HG03060 (cell line): ENCODE measurements at regions not wholly inside any gene's neighbourhood (a gene's known extent, or its start where the extent isn't known, plus 50 kb on each side); places are given as distances from the start of the nearest gene placed in this dataset.

Experiments used
- ATAC-seq: cut with Tn5 transposase; IDR thresholded peaks from one replicate; pipeline ENCODE4 v1.9.1; 2021; ENCODE audit warnings: low read depth, moderate number of reproducible peaks; ENCODE audit not compliant: unreplicated experiment

GRCh38 chr1:219478811-219479210 lies 134.1 kb downstream of the ZC3H11B start:
- no peak for ATAC-seq

GRCh38 chr1:219477861-219478260 lies 135.0 kb downstream of the ZC3H11B start:
- ATAC-seq, result no peak

- ATAC-seq, result peak; percentile 33
Measured at GRCh38 chr1:219476716-219477115, 136.2 kb downstream of the ZC3H11B start.

- ATAC-seq, result peak; percentile 51
Measured at GRCh38 chr1:219476116-219476515, 136.8 kb downstream of the ZC3H11B start.

- ATAC-seq, result no peak
Measured at GRCh38 chr1:219472596-219472995, 140.3 kb downstream of the ZC3H11B start.

DNA sequence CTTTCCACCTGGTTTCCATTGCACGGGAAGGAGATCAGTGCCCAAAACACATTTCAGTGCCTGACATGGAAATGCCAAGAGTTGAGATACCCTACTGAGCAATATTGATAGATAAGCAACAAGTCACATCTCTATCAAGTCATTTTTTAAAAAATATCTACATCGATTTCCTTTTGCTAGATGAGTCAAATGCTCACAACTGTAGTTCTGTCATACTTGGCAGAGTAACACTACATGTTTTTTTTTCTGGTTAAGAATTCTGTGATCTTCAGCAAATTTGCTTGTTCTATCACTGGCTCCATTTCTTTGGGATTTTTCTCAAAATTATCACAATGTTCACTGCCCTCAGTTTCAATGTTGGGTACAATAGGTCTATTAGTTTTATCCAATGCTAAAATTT lies 145.4 kb downstream of the ZC3H11B start:
- no peak for ATAC-seq

- no peak for ATAC-seq
Measured at GRCh38 chr1:219466766-219467165, 146.1 kb downstream of the ZC3H11B start.

DNA sequence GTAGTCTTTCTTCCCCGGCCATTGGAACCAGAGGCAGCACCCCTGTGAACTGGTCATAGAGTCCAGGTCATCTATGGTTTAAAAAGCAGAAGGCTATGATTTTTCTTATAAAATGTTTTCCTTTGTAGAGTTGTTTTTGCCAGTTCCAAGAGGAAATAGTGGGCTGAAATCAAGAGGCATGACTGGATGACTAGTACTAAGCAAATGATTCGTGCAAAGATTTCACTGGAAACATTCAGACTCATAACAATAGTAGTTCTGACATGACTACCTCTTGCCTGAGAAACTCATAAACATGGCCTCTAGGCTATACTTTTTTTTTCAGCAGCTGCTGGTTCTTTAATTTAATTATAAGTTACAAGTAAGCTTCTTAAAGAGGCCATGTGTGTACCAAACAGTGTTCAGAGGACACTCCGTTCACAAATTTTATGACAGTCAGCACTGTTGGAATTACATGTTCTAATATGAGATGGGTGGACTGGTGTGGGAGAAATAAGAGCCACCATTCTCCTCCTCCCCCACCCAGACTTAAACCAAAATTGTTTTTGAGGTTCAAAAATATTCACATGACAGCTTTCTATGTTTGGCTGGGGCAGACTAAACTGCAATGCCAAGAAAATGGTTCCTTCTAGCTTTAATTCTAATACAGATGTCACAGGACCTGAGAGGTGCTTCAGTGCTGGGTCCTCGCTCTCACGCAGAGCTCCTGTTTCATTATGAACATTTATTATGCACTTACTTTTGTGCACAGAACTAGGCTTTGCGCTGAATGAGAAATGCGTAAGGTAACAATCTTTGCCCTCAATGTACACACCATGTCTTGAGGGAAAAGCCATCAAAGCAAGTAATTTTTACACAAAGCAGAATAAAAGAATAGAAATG lies 147.5 kb downstream of the ZC3H11B start:
- ATAC-seq, result peak; percentile 60

GRCh38 chr1:219463636-219464035 lies 149.3 kb downstream of the ZC3H11B start:
- no peak for ATAC-seq

DNA sequence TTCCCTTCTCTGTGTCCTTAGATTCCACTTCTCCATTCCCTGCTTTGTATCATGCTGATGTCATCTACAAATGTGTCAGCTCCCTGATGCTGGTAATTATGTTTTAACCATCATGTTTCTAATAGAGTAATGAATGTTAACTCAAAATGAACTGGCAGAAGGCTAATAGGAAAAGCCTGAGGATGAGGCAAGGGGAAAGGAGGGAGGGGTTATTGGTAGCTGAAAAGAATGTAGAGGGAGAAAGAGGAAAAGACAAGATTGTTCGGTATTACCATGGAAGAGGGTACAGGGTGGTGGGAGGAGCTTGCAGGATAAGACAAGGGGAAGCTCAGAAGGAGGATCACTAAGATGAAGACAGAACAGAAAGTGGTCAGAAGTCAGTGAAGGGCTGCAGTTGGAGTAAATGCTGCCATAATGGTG lies 150.9 kb downstream of the ZC3H11B start:
- no peak for ATAC-seq

DNA sequence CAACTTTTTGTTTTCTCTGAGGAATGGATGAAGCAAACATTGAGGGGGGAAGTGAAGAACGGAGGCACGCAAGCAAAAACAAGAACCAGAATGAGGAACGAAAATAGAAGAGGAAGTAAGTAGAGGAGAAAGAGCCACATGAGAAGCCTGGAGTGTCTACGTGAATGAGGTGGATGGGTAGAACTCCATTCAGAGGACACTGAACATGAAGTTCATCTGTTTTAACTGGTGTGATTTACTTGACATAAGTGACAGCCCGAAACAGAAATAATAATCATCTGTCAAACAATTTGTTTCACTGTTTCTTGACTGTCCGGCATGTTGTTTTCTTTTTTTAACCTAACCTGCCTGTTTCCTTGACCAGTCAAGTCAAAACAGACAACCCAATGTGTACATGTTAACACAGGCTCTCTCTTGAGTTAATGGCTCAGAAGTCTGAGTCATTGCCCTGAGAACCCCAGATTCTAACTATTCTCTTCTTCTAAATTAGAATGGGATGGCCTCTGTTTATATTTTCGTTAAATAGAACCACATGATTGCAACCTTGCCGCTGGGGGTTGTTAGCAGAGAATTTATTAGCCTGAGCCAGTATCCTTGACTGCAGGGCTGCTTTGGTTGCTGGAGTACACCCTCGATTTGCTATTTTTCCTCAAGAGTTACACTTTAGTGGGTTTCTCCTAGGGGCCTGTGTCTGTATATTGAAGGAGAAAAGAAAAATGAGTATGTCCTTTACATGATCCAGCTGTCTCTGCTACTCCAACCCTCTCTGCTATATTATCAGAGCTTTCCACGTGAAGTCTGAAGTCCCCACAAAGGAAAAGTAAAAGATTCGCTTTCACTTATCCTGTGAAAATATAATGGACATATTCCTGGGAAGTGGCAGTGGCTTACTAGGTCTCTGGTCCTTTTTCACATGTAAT lies 151.7 kb downstream of the ZC3H11B start:
- ATAC-seq, result peak; percentile 60

DNA sequence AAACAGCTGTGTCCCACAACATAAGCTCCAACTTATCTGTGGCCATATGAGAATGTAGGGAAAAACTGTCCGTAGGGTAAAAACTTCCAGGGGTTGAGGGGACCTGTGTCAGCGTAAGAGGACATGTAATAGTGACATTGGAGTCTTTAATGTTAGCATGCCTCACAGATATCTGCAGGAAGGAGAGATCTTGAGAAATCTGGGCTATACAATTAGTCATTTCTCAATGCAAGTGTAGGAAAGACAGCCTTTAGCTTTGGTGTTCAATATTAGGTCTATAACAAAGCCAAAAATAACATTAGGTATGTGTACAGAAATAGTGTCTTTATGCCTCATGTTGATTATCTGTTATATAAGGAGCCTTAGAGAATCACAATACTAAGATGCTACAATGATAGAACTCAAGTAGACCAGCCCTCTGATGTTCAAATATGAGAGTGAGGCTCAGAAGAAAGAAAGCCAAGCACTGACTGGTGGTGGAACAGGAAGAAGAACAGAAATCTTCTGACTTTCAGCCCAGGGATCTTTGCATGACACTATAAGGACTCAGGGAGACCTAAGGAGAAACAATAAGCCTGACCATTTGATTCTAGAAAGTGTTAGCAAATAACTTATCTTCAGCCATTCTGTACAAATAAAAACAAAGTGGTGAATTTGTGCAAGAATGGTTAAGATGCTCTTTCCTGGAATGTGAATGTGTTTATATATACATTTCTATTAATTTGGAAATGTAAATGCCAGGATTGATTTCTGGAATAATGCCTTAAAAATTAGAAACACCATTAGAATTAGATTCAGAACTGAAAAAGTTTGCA lies 152.6 kb downstream of the ZC3H11B start:
- ATAC-seq, result no peak

DNA sequence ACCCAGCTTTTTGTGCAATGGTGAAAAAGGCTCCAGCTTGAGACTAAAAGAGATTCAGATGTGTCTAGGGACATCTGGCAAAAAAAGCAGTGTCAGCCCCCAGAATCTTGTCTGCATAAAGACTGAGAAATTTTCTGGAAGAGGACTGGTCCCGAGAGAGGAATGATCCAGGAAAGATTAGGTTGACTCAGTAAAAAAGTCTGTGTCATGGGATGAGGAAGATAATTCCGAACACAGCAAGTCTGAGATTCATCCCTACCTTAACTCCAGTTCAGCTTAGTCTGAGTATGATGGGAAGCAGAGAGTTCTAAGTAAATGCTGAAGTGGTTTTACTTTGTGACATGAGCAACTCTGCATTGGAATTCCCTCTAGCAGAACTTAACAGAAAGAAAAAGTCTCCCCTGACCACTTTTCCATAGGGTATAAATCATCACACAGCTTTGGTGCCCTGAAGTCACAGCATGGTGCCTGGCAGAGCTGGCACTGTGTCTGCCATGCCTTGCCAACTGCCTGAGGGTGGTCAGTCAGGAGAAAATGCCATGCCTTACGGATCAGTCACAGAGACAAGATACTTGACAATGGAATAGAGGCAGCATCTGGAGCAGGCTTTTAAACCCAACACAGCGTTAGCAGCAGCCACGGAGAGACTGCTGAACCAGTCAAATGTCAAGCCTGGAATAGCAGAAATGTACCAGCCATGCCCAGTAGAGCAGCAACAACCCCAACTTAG lies 153.4 kb downstream of the ZC3H11B start:
- no peak for ATAC-seq

DNA sequence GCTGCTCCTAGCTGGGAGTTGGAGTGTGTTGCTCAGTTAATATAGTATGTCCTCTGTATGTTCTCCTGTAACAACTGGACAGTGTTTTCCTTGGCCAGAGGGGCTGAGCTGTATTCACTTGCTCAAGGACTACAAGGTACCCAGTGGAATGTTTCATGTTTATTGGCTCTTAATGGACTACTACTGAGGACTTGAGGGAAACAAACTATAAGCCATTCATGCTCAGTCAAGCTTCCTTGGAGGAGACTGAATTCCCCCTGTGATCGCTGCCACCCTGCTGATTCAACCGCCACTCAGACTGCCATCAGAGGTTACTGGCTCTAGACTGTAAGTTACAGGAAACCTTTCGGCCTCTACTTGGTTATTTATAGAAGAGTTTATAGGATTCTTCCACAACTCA lies 166.6 kb downstream of the ZC3H11B start:
- ATAC-seq, result no peak

DNA sequence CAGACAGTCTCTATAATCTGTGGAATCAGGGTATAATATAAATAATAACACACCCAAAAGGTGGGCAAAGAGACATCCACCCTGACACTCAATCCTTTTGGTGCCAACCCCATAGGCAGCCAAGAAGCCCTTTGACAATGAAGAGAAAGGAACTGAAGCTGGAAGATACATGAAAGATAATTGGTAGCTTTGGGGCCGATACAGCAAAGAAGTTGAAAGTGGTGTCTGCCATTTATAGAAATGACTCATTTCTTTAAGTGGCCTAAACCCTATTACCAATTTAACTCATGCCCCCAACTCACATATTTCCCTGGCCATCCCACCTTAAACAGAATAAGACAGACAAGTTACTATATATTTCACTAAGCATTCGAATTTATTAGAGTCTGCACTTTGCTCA lies 167.0 kb downstream of the ZC3H11B start:
- ATAC-seq, result no peak

GRCh38 chr1:219444474-219444873 lies 168.4 kb downstream of the ZC3H11B start:
- ATAC-seq, result no peak

GRCh38 chr1:219443763-219444162 lies 169.1 kb downstream of the ZC3H11B start:
- ATAC-seq, result no peak

GRCh38 chr1:219442611-219443061 lies 170.3 kb downstream of the ZC3H11B start:
- ATAC-seq, result no peak

DNA sequence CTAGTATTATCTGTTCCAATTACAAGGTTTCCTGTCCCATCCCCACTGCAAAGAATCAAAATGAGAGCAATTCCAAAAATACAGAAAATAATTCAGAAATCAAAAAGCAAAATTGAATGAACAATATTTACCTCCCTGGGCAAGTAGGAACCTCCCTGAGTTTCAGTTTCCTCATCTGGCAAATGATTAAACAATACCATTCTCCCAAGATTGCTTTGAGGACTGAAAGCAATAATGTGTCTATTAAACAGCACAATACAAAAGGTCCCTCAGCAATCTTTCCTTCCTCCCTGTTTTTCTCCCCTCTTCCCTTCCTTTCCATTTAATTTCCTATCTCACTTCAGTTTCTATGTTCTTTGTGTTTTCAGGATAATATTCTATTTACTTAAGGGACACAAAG lies 171.0 kb downstream of the ZC3H11B start:
- ATAC-seq, result no peak

GRCh38 chr1:219439376-219439775 lies 173.5 kb downstream of the ZC3H11B start:
- ATAC-seq, result no peak
